HepG2 (cell line): ENCODE measurements at regions not wholly inside any gene's neighbourhood (a gene's known extent, or its start where the extent isn't known, plus 50 kb on each side); places are given as distances from the start of the nearest gene placed in this dataset.

Source experiments
- FOXP1 ChIP-seq, 2 experiments: fragments of 450-650 bp in 1 of 2; IDR thresholded peaks; 2 replicates each; pipeline ENCODE4 v1.6.1; 2017 to 2018; ENCODE audit warnings: antibody characterized with exemption in 1 of 2
- UBTF ChIP-seq: sonication (generic); formaldehyde crosslinking; IDR thresholded peaks from 2 replicates; pipeline ENCODE4 v1.4.0; 2020; ENCODE audit warnings: mild to moderate bottlenecking, missing genetic modification reagents
- ZEB1 ChIP-seq: IDR thresholded peaks from 2 replicates; pipeline ENCODE4 v1.6.1; 2012; ENCODE audit warnings: mild to moderate bottlenecking, low read depth, inconsistent platforms; ENCODE audit not compliant: insufficient replicate concordance
- ZNF281 ChIP-seq: sonication (generic); formaldehyde crosslinking; IDR thresholded peaks from 2 replicates; pipeline ENCODE4 v1.4.0; 2020; ENCODE audit warnings: missing genetic modification reagents, borderline replicate concordance
- ZNF646 ChIP-seq: sonication (generic); formaldehyde crosslinking; IDR thresholded peaks from 2 replicates; pipeline ENCODE4 v1.9.0; 2021; ENCODE audit warnings: mild to moderate bottlenecking, missing genetic modification reagents
- TF ChIP-seq, protein P1 (sequence below): sonication (generic); formaldehyde crosslinking; IDR thresholded peaks from 2 replicates; pipeline ENCODE4 v1.8.0; 2022; ENCODE audit warnings: mild to moderate bottlenecking, missing genetic modification reagents, moderate library complexity
- TF ChIP-seq, protein P2 (sequence below): sonication (generic); formaldehyde crosslinking; IDR thresholded peaks from 2 replicates; pipeline ENCODE4 v1.8.0; 2022; ENCODE audit warnings: mild to moderate bottlenecking, missing genetic modification reagents; ENCODE audit not compliant: insufficient replicate concordance

DNA sequence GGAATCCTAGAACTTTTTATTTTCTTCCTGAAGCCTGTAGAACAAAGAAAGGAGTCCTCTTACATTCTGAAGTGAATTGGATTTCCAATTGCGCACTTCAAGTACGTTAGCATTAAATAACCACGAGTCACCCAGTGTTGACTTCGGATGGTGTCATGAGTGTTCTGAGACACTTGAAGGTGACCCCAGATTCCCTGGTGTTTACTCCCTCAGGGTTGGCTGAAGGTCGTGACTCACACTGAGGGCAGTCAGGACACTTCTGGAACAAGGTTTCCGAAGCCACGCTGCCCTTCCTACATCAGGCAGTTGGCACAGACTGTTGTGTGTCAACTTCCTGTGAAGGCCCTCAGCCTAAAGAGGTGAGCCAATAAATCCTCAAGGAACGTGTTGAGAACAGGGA is 186.6 kb upstream of the CELF2 start (continued):
- TF ChIP-seq UBTF (CRISPR knock-in tag) (no peak), FOXP1 (IDR thresholded peaks at IDR 0.05) (no peak), FOXP1 (CRISPR knock-in tag; IDR thresholded peaks at IDR 0.05) (no peak), ZEB1 (no peak), ZNF646 (CRISPR knock-in tag) (no peak), ZNF281 (CRISPR knock-in tag) (no peak)
- TF ChIP-seq, protein P1, sequence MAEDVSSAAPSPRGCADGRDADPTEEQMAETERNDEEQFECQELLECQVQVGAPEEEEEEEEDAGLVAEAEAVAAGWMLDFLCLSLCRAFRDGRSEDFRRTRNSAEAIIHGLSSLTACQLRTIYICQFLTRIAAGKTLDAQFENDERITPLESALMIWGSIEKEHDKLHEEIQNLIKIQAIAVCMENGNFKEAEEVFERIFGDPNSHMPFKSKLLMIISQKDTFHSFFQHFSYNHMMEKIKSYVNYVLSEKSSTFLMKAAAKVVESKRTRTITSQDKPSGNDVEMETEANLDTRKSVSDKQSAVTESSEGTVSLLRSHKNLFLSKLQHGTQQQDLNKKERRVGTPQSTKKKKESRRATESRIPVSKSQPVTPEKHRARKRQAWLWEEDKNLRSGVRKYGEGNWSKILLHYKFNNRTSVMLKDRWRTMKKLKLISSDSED, result no peak
- TF ChIP-seq, protein P2, sequence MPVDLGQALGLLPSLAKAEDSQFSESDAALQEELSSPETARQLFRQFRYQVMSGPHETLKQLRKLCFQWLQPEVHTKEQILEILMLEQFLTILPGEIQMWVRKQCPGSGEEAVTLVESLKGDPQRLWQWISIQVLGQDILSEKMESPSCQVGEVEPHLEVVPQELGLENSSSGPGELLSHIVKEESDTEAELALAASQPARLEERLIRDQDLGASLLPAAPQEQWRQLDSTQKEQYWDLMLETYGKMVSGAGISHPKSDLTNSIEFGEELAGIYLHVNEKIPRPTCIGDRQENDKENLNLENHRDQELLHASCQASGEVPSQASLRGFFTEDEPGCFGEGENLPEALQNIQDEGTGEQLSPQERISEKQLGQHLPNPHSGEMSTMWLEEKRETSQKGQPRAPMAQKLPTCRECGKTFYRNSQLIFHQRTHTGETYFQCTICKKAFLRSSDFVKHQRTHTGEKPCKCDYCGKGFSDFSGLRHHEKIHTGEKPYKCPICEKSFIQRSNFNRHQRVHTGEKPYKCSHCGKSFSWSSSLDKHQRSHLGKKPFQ (CRISPR knock-in tag), result no peak
